Motor neuron (in vitro differentiated cells): ENCODE measurements at regions not wholly inside any gene's neighbourhood (a gene's known extent, or its start where the extent isn't known, plus 50 kb on each side); places are given as distances from the start of the nearest gene placed in this dataset.

ENCODE experiments used
- ATAC-seq, 8 experiments: fragments of 200-7000 bp; cut with Tn5 transposase; replicated peaks in 6 of 8; 2 replicates each; pipeline ENCODE4 v1.8.0; 2021; ENCODE audit warnings: mild to moderate bottlenecking in 8 of 8, moderate library complexity in 8 of 8
- H3K27ac ChIP-seq, 2 donors: fragments of 250-450 bp; sonication (Bioruptor Pico); 2 replicates each; pipeline ENCODE4 v1.9.0; 2021; ENCODE audit warnings: antibody characterized with exemption in 2 of 2, mild to moderate bottlenecking in 2 of 2, moderate library complexity in 1 of 2
- H3K4me1 ChIP-seq, 2 donors: fragments of 250-450 bp; sonication (Bioruptor Pico); replicated peaks in 1 of 2; 2 replicates each; pipeline ENCODE4 v1.6.1; 2021; ENCODE audit warnings: antibody characterized with exemption in 2 of 2, mild to moderate bottlenecking in 2 of 2, moderate library complexity in 1 of 2
- H3K4me3 ChIP-seq, 5 donors: fragments of 250-450 bp; sonication (Bioruptor Pico); 2 replicates each; pipeline ENCODE4 v1.9.0; 2021; ENCODE audit warnings: antibody characterized with exemption in 5 of 5, mild to moderate bottlenecking in 5 of 5, moderate library complexity in 4 of 5
- WGBS, 10 experiments: fragments of 450-650 bp; shearing (Covaris generic); methylation state at CpG; one replicate each; pipeline ENCODE4 v1.0.0; 2022; 5-methylcytosine and 5-hydroxymethylcytosine counted together
- in situ Hi-C, 9 experiments: fragments of 400-800 bp; cut with MboI; loops; one replicate each; pipeline ENCODE4 v1.15.0; 2021; ENCODE audit warnings: low sequenced_read_pairs in 9 of 9, low pct_unique_long_range_greater_than_20kb in 2 of 9; ENCODE audit not compliant: unreplicated experiment in 9 of 9

DNA sequence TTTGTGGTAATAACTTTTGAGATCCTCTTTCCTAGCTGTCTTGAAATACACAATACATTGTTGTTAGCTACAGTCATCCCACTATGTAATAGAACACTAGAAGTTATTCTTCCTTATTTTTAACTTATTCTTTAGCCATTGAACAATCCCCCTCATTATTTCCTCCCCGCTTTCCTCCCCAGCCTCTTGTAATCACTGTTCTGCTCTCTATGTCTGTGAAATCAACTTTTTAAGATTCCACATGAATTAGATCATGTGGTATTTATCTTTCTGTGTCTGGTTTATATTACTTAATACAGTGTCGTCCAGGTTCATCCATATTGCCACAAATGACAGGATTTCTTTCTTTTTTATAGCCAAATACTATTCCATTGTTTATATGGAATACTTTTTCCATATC is 72.9 kb downstream of the SLC10A2 start:
- Histone ChIP-seq H3K27ac (no peak overlapping the region), H3K4me3 (no peak overlapping the region), H3K4me1 (no peaks in the 10 kb centered on the region)
- in situ Hi-C loops: no loop called here
- no peak for ATAC-seq
- 0 to 100% (median 60%) methylated on average over 1 to 2 of the region's 2 CpGs for WGBS, 10 experiments

DNA sequence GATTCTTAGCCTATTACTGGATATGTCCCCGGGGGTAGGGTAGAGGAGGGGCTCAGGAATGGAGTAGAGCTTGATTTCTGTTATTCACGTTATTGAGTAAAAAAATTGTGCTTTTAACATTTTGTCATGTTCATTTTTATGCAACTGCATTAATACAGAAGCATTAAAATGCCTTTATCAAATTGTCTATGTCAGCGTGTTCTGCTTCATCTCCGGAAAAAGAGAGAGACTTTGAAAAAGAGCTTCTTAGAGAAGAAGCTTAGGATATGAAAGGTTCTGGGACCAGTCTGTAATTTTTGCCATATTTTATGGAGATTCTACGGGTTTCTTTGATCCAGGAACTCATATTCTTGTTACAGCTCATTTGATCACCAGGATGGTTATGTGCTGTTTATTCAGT is 82.0 kb downstream of the SLC10A2 start:
- in situ Hi-C loops: no loop called here
- no peak overlapping the region for H3K27ac ChIP-seq
- no peak overlapping the region for H3K4me3 ChIP-seq
- no peak for ATAC-seq
- 7 to 95% (median 75%) methylated on average over 2 to 5 of the region's 5 CpGs for WGBS, 10 experiments
- H3K4me1 ChIP-seq: no peaks in the 10 kb centered on the region

DNA sequence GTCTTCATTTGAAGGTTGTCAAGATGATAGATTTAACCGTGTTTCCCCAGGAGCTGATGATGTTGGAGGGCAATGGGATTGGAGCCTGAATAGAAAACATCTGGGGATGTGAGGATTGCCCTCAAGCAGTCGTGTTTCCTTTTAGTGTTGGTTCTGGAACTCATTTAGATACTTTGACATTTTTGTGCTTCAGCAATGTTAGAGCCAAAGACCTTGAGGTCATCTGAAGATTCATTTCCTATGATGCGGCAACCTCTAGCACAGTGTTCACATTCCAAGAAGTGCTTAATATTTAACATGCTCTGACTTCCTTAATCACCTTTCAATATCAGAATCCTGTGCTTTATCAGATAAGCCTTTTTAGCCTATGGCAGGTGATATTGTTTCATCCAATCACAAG is 82.7 kb downstream of the SLC10A2 start:
- ATAC-seq: no peak
- in situ Hi-C loops: no loop called here
- H3K4me3 ChIP-seq: no peak overlapping the region
- H3K4me1 ChIP-seq: no peaks in the 10 kb centered on the region
- WGBS, 10 experiments: 5 to 100% (median 42%) methylated on average over 1 to 3 of the region's 3 CpGs; no CpG with 5 or more reads in 1 of the 10 experiments
- H3K27ac ChIP-seq: no peak overlapping the region

DNA sequence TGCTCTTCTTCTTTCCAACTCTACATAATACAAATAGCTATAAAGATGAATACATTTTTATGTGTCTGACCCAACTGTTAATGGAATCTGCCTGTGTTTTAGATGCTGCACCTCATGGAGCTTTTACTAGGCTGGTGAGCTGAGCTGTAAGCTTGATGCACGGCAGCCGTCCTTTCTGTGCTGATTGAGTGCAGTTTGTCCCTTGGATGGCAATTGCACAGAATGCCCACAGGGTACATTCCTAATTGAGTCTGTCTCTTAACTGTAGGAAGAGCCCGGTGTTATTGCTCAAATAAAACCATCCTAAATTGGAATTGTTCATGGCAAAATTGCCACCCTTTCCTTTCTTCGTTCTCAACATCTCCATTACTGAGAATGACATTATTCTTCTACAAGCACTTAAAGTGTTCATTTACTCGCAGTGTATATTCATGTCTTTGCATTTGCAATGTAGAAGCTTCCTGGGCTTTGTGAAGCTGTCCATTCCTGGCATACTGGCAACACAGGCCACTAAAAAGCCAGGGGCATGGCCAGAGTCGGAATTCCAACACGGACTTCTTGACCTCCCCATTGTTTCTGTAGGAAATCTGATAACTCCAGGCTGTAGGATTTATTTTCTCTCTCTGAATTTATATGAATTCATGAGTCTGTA is 85.8 kb downstream of the SLC10A2 start:
- in situ Hi-C loops: no loop called here
- H3K27ac ChIP-seq: no peak overlapping the region
- H3K4me3 ChIP-seq: no peak overlapping the region
- peaks cover 0 to under 1% of the 10 kb centered on the region in 2 donors for H3K4me1 ChIP-seq
- ATAC-seq: peak in 2 of 8 experiments; percentile 38 to 96
- 3 to 100% (median 88%) methylated on average over 2 to 7 of the region's 7 CpGs for WGBS, 10 experiments

DNA sequence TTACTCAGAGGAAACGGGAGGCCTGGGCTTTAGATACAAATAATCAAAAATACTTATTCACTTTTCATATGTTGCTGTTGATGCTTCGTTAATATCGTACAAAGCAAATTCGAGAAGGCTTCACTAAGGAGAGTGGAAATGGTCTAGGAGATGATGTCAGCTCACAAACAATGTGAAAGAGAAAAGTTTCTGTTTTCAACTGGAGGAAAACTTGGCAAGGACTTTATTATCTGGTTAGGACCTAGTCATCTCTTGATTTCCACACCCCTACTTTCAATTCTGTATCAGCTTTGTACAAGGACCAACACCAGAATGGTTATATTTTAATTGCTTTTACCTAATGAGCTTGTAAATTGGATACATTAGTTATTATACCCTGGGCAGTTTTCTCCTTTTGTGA is 88.0 kb downstream of the SLC10A2 start:
- in situ Hi-C loops: no loop called here
- Histone ChIP-seq H3K4me1 (peaks cover 15 to 23% of the 10 kb centered on the region in 2 donors), H3K27ac (no peak overlapping the region), H3K4me3 (no peak overlapping the region)
- ATAC-seq: no peak
- 2 to 100% (median 89%) methylated on average over 2 to 4 of the region's 4 CpGs; no CpG with 5 or more reads in 1 of the 10 experiments for WGBS, 10 experiments

DNA sequence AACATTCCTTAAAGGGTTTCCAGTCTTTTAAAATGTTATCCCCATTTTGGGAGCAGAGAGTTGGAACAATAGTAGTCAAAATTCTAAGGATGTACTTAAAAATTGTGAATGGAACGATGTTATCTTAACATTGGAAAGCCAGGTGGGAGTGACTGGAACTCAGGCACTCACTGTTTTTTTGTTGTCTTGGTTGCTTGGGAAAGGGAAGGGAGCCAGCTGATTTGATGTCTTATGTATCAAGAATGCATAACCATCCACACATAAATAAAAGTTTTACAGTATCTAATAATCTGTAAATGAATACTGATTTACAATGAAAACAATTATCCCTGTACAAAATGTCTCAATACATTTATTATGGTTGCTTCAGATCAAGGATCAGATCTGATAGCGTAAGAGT is 88.7 kb downstream of the SLC10A2 start:
- ATAC-seq: no peak
- 0 to 100% (median 80%) methylated on average over 1 to 2 of the region's 2 CpGs; no CpG with 5 or more reads in 1 of the 10 experiments for WGBS, 10 experiments
- Histone ChIP-seq H3K4me3 (no peak overlapping the region), H3K27ac (no peak overlapping the region), H3K4me1 (peaks cover 15 to 29% of the 10 kb centered on the region in 2 donors)
- in situ Hi-C loops: no loop called here

DNA sequence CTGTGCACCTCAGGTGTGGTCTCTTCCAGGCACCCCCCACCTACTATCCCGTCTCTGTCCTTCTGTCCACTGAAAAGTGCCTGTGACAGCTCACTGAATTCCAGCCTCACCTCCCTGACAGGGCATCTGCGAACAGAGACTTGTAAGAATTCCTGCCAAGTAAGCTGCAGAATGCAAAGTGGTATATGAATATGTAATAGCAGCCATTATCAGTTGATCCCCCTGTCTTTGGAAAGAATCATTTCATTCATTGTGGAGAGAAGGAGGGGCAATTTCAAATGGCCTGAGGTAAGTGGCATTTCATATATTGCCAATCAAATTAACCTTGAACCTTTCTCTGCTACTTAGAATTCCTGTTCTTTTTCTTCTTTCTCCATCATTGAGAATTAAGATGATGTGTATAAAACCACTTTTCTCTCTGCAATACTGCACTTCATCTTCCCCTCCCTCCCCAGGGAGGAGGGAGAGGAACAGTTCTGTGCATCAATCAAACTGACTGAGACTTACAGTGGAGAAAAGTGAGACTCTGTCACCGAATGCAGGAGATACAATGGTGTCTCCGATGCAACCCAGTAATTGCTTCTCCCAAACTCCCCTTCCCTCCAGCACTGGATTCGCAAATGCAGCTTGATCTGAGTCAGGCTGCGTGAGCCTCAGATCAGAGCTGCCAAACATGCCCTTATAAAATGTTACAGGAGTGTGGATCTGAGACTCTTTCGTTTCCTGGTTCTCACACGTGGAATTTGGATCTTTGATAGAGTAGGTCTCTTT is 91.7 kb downstream of the SLC10A2 start:
- WGBS, 10 experiments: 0 to 67% (median 41%) methylated on average over 1 to 6 of the region's 8 CpGs
- ATAC-seq: peak in 6 of 8 experiments; percentile 70 to 86 (median 82)
- no peak overlapping the region for H3K4me3 ChIP-seq

DNA sequence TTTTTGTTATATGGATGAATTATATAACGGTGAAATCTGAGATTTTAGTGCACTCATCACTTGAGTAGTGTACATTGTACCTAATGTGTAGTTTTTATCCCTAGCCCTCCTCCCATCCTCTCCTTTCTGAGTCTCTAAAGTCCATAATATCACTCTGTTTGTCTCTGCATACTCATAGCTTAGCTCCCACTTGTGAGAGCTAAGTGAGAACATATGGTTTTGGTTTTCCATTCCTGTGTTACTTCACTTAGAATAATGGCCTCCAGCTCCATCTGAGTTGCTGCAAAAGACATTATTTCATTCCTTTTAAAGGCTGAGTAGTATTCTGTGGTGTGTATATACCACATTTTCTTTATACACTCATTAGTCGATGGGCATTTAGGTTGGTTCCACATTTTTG is 94.0 kb downstream of the SLC10A2 start:
- ATAC-seq: peak in 1 of 8 experiments; percentile 12
- Histone ChIP-seq H3K27ac (no peak overlapping the region), H3K4me3 (no peak overlapping the region), H3K4me1 (peaks cover 15 to 29% of the 10 kb centered on the region in 2 donors)
- 18 to 100% (median 93%) methylated on average over 1 to 2 of the region's 2 CpGs for WGBS, 10 experiments
- in situ Hi-C loops: no loop called here

More for the DNA sequence above, 91.7 kb downstream of the SLC10A2 start:
- Histone ChIP-seq H3K27ac (peak overlapping the region in 1 of 2 donors; percentile 37), H3K4me1 (peaks cover 15 to 29% of the 10 kb centered on the region in 2 donors)
- in situ Hi-C loops: no loop called here

DNA sequence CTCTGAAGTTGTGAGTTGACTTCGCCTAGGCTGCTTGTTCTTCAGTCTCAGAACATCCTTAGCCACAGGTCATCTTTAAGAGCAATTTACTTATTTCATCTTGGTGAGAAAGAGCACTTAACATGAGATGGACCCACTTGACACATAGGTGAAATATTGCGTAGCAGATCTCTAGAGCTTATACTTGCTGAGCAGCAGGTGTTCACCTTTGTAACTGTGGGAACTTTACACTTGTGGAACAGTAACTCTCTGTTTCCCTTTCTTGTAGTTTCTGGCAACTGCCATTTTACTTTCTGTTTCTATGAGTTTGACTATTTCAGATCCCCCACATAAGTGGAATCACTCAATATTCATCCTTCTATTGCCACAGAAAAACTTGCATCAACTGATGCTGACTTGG is 95.7 kb downstream of the SLC10A2 start:
- no peak for ATAC-seq
- Histone ChIP-seq H3K4me3 (no peak overlapping the region), H3K27ac (no peak overlapping the region), H3K4me1 (peaks cover 15 to 29% of the 10 kb centered on the region in 2 donors)
- WGBS, 10 experiments: 40 to 100% (median 93%) methylated on average over 1 to 2 of the region's 2 CpGs; no CpG with 5 or more reads in 1 of the 10 experiments
- in situ Hi-C loops: no loop called here

DNA sequence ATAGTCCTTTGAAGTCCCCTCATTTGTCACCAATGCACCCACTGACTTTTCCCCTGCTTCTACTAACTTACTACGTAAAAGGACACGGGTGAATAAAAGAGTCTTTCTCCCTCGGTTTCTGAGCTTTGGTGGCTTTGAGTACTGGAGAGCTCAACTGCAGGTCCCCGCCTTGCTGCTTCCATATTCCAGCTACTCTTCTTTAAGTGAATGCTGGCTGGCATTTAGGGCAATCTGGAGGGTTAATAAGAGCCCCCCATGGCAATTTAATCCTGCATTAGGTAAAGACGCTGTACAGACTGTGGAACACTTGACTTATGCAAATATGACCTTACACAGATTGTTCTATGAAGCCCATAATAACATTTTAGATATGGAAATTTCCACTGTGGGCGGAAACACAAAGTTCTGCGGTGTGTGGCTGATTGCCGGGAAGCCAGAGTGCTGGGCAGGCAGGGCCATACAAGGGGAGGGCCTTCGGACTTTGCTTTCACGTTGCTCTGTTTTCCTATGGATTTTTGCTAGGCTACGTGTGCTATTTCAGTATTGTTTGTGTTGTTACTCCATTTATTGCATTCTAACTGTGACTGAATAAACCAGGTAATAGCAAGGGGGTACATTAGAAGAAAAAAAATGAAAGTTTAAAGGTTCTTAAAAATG is 97.5 kb downstream of the SLC10A2 start:
- ATAC-seq: peak in 2 of 8 experiments; percentile 63 to 80
- WGBS, 10 experiments: 5 to 91% (median 80%) methylated on average over 1 to 10 of the region's 11 CpGs
- in situ Hi-C loops: no loop called here

DNA sequence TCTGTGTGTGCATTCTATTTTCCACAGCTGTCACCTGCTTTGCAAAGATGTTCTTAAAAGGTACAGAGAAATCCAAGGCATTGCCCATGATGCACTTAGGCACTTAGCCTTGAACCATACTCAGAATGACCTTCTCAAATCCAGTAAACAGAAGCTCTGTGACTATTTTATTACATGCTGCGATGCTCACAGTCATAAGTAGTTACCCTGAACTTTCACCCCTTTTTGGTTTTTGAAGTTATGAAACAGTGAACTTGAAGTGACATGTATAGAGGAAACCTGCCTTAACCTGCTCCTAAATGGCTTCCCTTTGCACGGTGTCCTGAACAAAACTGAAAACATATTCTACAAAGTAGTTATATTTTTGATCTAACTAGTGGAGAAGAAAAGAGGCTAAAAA is 100.4 kb downstream of the SLC10A2 start:
- Histone ChIP-seq H3K27ac (no peak overlapping the region), H3K4me3 (no peak overlapping the region), H3K4me1 (peaks cover 0 to 4% of the 10 kb centered on the region in 2 donors)
- WGBS, 10 experiments: 0 to 100% (median 58%) methylated on average over 1 to 2 of the region's 2 CpGs; no CpG with 5 or more reads in 2 of the 10 experiments
- in situ Hi-C loops: no loop called here
- ATAC-seq: no peak

More for the DNA sequence above, 97.5 kb downstream of the SLC10A2 start:
- Histone ChIP-seq H3K4me3 (no peak overlapping the region), H3K27ac (no peak overlapping the region), H3K4me1 (peaks cover 5 to 11% of the 10 kb centered on the region in 2 donors)

DNA sequence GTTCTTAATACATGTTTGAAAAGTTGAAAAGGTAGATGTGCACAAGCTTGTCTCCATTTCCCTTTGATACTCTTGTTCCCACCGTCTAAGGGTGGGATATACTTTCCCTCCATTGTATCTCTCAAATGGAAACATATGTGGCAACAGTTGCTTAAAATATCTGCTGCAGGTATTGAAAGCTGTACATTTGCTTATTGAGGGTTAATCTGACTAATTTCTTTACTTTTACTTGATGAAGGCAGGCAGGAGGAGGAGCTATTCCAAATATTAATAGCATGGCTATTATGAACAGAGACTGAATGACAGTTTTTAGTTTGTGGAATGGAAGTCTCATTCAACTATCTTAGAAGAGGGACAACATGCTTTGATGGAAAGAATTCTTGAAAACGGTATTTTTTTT is 103.8 kb downstream of the SLC10A2 start:
- ATAC-seq: no peak
- H3K4me1 ChIP-seq: peaks cover 0 to 22% of the 10 kb centered on the region in 2 donors
- no peak overlapping the region for H3K4me3 ChIP-seq
- in situ Hi-C loops: no loop called here
- 0 to 100% (median 83%) methylated on average over 1 to 2 of the region's 2 CpGs; no CpG with 5 or more reads in 1 of the 10 experiments for WGBS, 10 experiments
- H3K27ac ChIP-seq: no peak overlapping the region

DNA sequence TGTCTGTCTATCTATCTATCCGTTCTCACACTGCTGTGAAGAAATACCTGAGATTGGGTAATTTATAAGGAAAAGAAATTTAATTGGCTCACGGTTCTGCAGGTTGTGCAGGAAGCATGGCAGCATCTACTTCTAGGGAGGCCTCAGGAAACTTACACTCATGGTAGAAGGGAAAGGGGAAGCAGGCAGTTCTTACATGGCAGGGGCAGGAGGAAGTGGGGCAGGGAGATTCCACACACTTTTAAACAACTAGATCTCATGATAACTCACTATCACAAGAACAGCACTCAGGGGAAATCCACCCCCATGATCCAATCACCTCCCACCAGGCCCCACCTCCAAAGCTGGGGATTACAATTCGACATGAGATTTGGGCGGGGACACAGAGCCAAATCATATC is 105.3 kb downstream of the SLC10A2 start:
- in situ Hi-C loops: no loop called here
- Histone ChIP-seq H3K4me3 (no peak overlapping the region), H3K4me1 (peaks cover 0 to 22% of the 10 kb centered on the region in 2 donors), H3K27ac (no peak overlapping the region)
- ATAC-seq: no peak
- 0 to 98% (median 40%) methylated on average over 1 to 4 of the region's 4 CpGs; no CpG with 5 or more reads in 2 of the 10 experiments for WGBS, 10 experiments
